Fibroblast of lung (primary cell): ENCODE measurements at regions not wholly inside any gene's neighbourhood (a gene's known extent, or its start where the extent isn't known, plus 50 kb on each side); places are given as distances from the start of the nearest gene placed in this dataset.
A peak's percentile ranks its signal among the peaks of the same experiment; 100 is the strongest.

Experiments
- DNase-seq, 2 donors: peaks; one replicate each; pipeline versions ENCODE4 v3.0.0 to v3.0.0-alpha.2; 2010; ENCODE audit warnings: low read depth in 2 of 2
- H2AFZ ChIP-seq: 2 replicates; pipeline ENCODE4 v1.5.1; 2012; ENCODE audit warnings: low read length, control low read depth, inconsistent platforms
- H3K27ac ChIP-seq: 2 replicates; pipeline ENCODE4 v1.5.1; 2011; ENCODE audit warnings: low read length, control low read depth; ENCODE audit not compliant: insufficient read depth
- H3K27me3 ChIP-seq: 2 replicates; pipeline ENCODE4 v1.5.1; 2011; ENCODE audit warnings: mild to moderate bottlenecking, low read length; ENCODE audit not compliant: control insufficient read depth, insufficient read depth
- H3K36me3 ChIP-seq: 2 replicates; pipeline ENCODE4 v1.5.1; 2011; ENCODE audit warnings: low read length; ENCODE audit not compliant: control insufficient read depth, insufficient read depth
- H3K4me1 ChIP-seq: 2 replicates; pipeline ENCODE4 v1.5.1; 2011; ENCODE audit warnings: low read length; ENCODE audit not compliant: control insufficient read depth, insufficient read depth; ENCODE audit errors: extremely low read depth
- H3K4me2 ChIP-seq: 2 replicates; pipeline ENCODE4 v1.5.1; 2011; ENCODE audit warnings: low read length, control low read depth; ENCODE audit not compliant: insufficient read depth; ENCODE audit errors: extremely low read depth
- H3K4me3 ChIP-seq, 4 experiments: fragments of 200-600 bp in 1 of 4; sonication (generic) in 1 of 4; replicated peaks in 1 of 4; 2 replicates each; pipeline ENCODE4 v1.5.1; 2011 to 2016; ENCODE audit warnings: low read length in 4 of 4, low read depth in 3 of 4, mild to moderate bottlenecking in 3 of 4, control low read depth in 2 of 4, inconsistent platforms in 1 of 4, mixed read lengths in 1 of 4; ENCODE audit not compliant: insufficient read depth in 1 of 4; ENCODE audit errors: control extremely low read depth in 1 of 4
- H3K79me2 ChIP-seq: 2 replicates; pipeline ENCODE4 v1.5.1; 2012; ENCODE audit warnings: mild to moderate bottlenecking, low read length, inconsistent platforms; ENCODE audit not compliant: control insufficient read depth, insufficient read depth
- H3K9ac ChIP-seq: 2 replicates; pipeline ENCODE4 v1.5.1; 2011; ENCODE audit warnings: mild to moderate bottlenecking, low read length, control low read depth; ENCODE audit not compliant: insufficient read depth
- H3K9me3 ChIP-seq: 2 replicates; pipeline ENCODE4 v1.5.1; 2012; ENCODE audit warnings: low read depth, low read length; ENCODE audit not compliant: control insufficient read depth, insufficient read depth
- H4K20me1 ChIP-seq: 2 replicates; pipeline ENCODE4 v1.5.1; 2011; ENCODE audit warnings: low read length; ENCODE audit not compliant: control insufficient read depth, insufficient read depth; ENCODE audit errors: extremely low read depth
- CTCF ChIP-seq, 2 donors: IDR thresholded peaks in 1 of 2; conservative IDR thresholded peaks in 1 of 2; 1 replicate in 1 of 2; 2 replicates in 1 of 2; pipeline ENCODE4 v1.5.1; 2011 to 2012; ENCODE audit warnings: low read length in 2 of 2, control low read depth in 1 of 2, inconsistent platforms in 1 of 2, low read depth in 1 of 2, mild to moderate bottlenecking in 1 of 2
- EZH2 ChIP-seq: IDR thresholded peaks from 2 replicates; pipeline ENCODE4 v1.5.1; 2012; ENCODE audit warnings: low read length, control low read depth, mild to moderate bottlenecking; ENCODE audit errors: missing control alignments

GRCh38 chr3:106348139-106348690 lies 479.4 kb upstream of the CBLB start:
- H2AFZ ChIP-seq = no peak overlapping the region

DNA sequence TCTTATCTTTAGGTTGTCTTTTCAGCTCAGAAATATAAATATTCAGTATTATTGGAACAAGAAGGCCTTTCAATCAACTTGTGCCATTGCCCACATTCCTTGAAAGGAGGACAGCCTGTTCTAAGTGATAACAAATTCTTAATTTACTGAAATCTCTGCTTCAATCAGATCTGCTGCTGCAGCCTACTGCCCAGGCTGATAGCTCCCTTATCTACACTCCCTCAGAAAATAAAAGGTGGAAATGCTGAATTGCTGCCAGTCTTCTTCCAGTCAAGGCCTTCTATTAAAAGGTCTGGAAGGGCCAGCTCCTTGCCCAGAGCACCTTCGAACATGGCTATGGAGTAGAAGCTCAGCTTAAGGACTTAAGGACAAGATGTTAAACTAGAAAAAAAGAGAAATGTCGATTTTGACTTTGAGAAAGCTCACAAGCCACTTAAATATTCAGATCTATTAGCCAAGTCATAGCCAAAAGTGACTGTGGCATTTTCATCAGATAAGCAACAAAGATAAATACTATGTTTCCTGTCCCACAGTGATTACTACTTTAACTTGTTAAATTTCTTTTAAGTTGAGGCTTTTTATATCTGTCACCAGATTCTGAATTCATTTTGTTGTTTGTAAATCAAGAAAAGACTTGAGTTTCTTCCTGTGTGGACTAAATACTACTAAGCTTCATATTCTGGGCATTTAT lies 480.5 kb upstream of the CBLB start:
- Histone ChIP-seq H3K27ac (no peak overlapping the region), H3K79me2 (no peaks in the 10 kb centered on the region), H3K4me3 (no peak overlapping the region), H2AFZ (no peak overlapping the region), H3K36me3 (no peaks in the 10 kb centered on the region), H3K4me1 (peaks cover 6% of the 10 kb centered on the region), H3K4me2 (no peak overlapping the region), H3K9me3 (no peaks in the 10 kb centered on the region), H3K27me3 (no peaks in the 10 kb centered on the region), H4K20me1 (no peaks in the 10 kb centered on the region), H3K9ac (no peak overlapping the region)
- peak in 1 of 2 donors; percentile 40 for DNase-seq
- TF ChIP-seq EZH2 (no peak), CTCF (conservative IDR thresholded peaks at IDR 0.05 in 1 of 2, IDR thresholded peaks at IDR 0.05 in 1 of 2; ENCODE audit: low read depth in 1 of 2, low read length in 2 of 2) (no peak)

More at GRCh38 chr3:106348139-106348690, 479.4 kb upstream of the CBLB start:
- H3K4me3 ChIP-seq = no peak overlapping the region
- H3K79me2 ChIP-seq = no peaks in the 10 kb centered on the region
- no peaks in the 10 kb centered on the region for H3K36me3 ChIP-seq
- DNase-seq = no peak
- H3K4me1 ChIP-seq = peaks cover 6% of the 10 kb centered on the region
- no peak overlapping the region for H3K9ac ChIP-seq
- no peak overlapping the region for H3K27ac ChIP-seq
- no peaks in the 10 kb centered on the region for H4K20me1 ChIP-seq
- H3K4me2 ChIP-seq = no peak overlapping the region
- no peaks in the 10 kb centered on the region for H3K9me3 ChIP-seq
- no peaks in the 10 kb centered on the region for H3K27me3 ChIP-seq
- TF ChIP-seq EZH2 (no peak), CTCF (conservative IDR thresholded peaks at IDR 0.05 in 1 of 2, IDR thresholded peaks at IDR 0.05 in 1 of 2; ENCODE audit: low read depth in 1 of 2, low read length in 2 of 2) (no peak)

DNA sequence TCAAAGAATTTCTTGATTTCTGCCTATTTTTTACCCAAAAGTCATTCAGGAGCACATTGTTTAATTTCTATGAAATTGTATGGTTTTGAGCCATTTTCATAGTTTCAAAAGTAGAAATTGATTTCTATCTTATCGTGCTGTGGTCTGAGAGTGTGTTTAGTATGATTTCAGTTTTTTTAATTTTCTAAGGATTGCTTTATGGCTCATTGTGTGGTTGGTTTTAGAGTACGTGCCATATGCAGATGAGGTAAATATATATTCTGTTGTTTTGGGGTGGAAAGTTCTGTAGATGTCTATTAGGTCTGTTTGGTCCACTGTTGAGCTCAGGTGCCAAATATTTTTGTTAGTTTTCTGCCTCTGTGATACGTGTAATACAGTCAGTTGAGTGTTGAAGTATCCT lies 487.1 kb upstream of the CBLB start:
- TF ChIP-seq EZH2 = no peak
- TF ChIP-seq CTCF (conservative IDR thresholded peaks at IDR 0.05 in 1 of 2, IDR thresholded peaks at IDR 0.05 in 1 of 2; ENCODE audit: low read depth in 1 of 2, low read length in 2 of 2) = no peak
- Histone ChIP-seq H3K4me1 (no peaks in the 10 kb centered on the region), H3K79me2 (no peaks in the 10 kb centered on the region), H3K4me2 (no peak overlapping the region), H3K9ac (no peak overlapping the region), H2AFZ (no peak overlapping the region), H3K9me3 (no peaks in the 10 kb centered on the region), H3K27ac (no peak overlapping the region), H3K4me3 (no peak overlapping the region), H3K27me3 (no peaks in the 10 kb centered on the region), H3K36me3 (no peaks in the 10 kb centered on the region), H4K20me1 (no peaks in the 10 kb centered on the region)
- DNase-seq = no peak
